AG04450 (cell line): ENCODE measurements at regions not wholly inside any gene's neighbourhood (a gene's known extent, or its start where the extent isn't known, plus 50 kb on each side); places are given as distances from the start of the nearest gene placed in this dataset.

ENCODE experiments used
- CTCF ChIA-PET: fragments of 300-600, 350-600 bp; formaldehyde crosslinking; extraction: SDS; loops from one replicate; lab custom pipeline; 2022; ENCODE audit warnings: antibody characterized with exemption, inconsistent platforms; lab: Charles Lee
- POLR2A ChIA-PET: fragments of 350-600 bp; formaldehyde crosslinking; extraction: SDS; loops from one replicate; lab custom pipeline; 2021; ENCODE audit warnings: antibody characterized with exemption, inconsistent platforms; lab: Yijun Ruan, JAX
- DNase-seq: peaks from one replicate; pipeline ENCODE4 v3.0.0-alpha.2; 2011; ENCODE audit warnings: low read depth, low spot score
- H3K27ac ChIP-seq: one replicate; pipeline ENCODE4 v1.5.1; 2012; ENCODE audit warnings: low read depth, low read length, control low read depth
- H3K27me3 ChIP-seq: one replicate; pipeline ENCODE4 v1.6.0; 2012; ENCODE audit warnings: low read length; ENCODE audit not compliant: control insufficient read depth, insufficient read depth
- H3K4me3 ChIP-seq: 2 replicates; pipeline ENCODE4 v1.5.1; 2011; ENCODE audit warnings: mild to moderate bottlenecking, low read depth, low read length, control low read depth
- H3K9me3 ChIP-seq: 2 replicates; pipeline ENCODE4 v1.5.1; 2012; ENCODE audit warnings: low read length; ENCODE audit not compliant: control insufficient read depth, insufficient read depth
- TF ChIP-seq, protein P1 (sequence below): IDR thresholded peaks from 2 replicates; pipeline ENCODE4 v1.5.1; 2011; ENCODE audit warnings: low read depth, low read length, control low read depth, inconsistent platforms

GRCh38 chr21:24850121-24850520 lies 757.2 kb downstream of the MRPL39 start:
- ChIA-PET POLR2A (no interaction called here), CTCF (no interaction called here)
- H3K27ac ChIP-seq: no peak overlapping the region
- TF ChIP-seq, protein P1, sequence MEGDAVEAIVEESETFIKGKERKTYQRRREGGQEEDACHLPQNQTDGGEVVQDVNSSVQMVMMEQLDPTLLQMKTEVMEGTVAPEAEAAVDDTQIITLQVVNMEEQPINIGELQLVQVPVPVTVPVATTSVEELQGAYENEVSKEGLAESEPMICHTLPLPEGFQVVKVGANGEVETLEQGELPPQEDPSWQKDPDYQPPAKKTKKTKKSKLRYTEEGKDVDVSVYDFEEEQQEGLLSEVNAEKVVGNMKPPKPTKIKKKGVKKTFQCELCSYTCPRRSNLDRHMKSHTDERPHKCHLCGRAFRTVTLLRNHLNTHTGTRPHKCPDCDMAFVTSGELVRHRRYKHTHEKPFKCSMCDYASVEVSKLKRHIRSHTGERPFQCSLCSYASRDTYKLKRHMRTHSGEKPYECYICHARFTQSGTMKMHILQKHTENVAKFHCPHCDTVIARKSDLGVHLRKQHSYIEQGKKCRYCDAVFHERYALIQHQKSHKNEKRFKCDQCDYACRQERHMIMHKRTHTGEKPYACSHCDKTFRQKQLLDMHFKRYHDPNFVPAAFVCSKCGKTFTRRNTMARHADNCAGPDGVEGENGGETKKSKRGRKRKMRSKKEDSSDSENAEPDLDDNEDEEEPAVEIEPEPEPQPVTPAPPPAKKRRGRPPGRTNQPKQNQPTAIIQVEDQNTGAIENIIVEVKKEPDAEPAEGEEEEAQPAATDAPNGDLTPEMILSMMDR: no peak
- H3K9me3 ChIP-seq: no peaks in the 10 kb centered on the region
- H3K27me3 ChIP-seq: no peaks in the 10 kb centered on the region
- DNase-seq: no peak
- H3K4me3 ChIP-seq: no peak overlapping the region

- ChIA-PET CTCF (no interaction called here), POLR2A (no interaction called here)
- peak; percentile 18 for DNase-seq
- peaks cover 5% of the 10 kb centered on the region; the same call in 1 of the 2 replicates for H3K9me3 ChIP-seq
- no peak overlapping the region for H3K4me3 ChIP-seq
- H3K27ac ChIP-seq: no peak overlapping the region
- TF ChIP-seq, protein P1: no peak
- no peaks in the 10 kb centered on the region for H3K27me3 ChIP-seq
These were observed 762.6 kb downstream of the MRPL39 start for GRCh38 chr21:24844671-24845070.

GRCh38 chr21:24840287-24840686 lies 767.0 kb downstream of the MRPL39 start:
- no peak for DNase-seq
- Histone ChIP-seq H3K4me3 (no peak overlapping the region), H3K27me3 (no peaks in the 10 kb centered on the region), H3K9me3 (peaks cover 5% of the 10 kb centered on the region; the same call in 1 of the 2 replicates), H3K27ac (no peak overlapping the region)
- ChIA-PET CTCF (no interaction called here), POLR2A (no interaction called here)
- TF ChIP-seq, protein P1: no peak

DNA sequence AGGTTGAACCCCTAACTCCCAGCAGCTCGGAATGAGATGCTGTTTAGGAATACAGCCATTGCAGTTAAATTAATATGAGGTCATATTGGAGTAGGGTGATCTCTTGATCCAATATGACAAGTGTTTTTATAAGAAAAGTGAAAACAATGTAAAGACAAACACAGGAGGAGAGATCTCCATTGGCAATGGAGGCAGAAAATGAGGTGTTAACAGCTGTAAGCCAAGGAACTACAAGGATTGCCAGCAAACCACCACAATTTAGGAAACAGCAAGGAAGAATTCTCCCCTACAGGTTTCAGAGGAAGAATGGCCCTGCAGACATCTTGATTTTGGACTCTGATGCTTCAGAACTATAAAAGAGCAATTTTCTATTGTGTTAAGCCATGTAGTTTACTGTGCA lies 774.3 kb downstream of the MRPL39 start:
- Histone ChIP-seq H3K27me3 (no peaks in the 10 kb centered on the region), H3K4me3 (no peak overlapping the region), H3K27ac (no peak overlapping the region), H3K9me3 (no peaks in the 10 kb centered on the region)
- ChIA-PET POLR2A (no interaction called here), CTCF (no interaction called here)
- TF ChIP-seq, protein P1: no peak
- no peak for DNase-seq

DNA sequence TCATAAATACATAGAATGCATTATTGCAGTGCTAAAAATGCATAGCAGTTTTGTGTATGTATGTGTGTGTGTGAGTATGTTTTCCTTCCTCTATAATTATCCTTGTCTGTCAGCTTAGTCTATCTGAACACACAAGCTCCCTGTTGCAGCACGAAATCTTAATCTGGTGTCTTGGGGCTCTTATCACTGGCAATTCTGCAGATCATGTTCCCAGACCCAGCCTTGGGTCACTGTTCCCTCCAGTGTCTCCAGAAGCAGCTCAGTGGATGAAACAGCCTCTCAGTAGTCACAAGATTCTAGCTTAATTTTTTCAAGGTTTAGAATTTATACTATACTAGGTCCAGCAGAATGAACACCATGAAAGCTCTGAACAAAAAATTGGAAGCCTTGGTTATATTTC lies 777.9 kb downstream of the MRPL39 start:
- no peaks in the 10 kb centered on the region for H3K9me3 ChIP-seq
- TF ChIP-seq, protein P1: no peak
- CTCF ChIA-PET: interaction anchor here (0.8 kb wide), 1 partner anchor 64 kb away, joined by 3 read pairs; no protein-coding TSS in a partner anchor
- no peak overlapping the region for H3K4me3 ChIP-seq
- no peaks in the 10 kb centered on the region for H3K27me3 ChIP-seq
- POLR2A ChIA-PET: no interaction called here
- H3K27ac ChIP-seq: no peak overlapping the region
- DNase-seq: no peak
